ENCODE measurements at regions not wholly inside any gene's neighbourhood (a gene's known extent, or its start where the extent isn't known, plus 50 kb on each side); places are given as distances from the start of the nearest gene placed in this dataset.
A peak's percentile ranks its signal among the peaks of the same experiment; 100 is the strongest.

- no peaks in the 10 kb centered on the region for H3K36me3 ChIP-seq (ENCODE audit: control insufficient read depth, insufficient read depth, low read length)
- H3K4me3 ChIP-seq (ENCODE audit: low read depth, low read length) = no peak overlapping the region
- no peak for FAIRE-seq
- no peak for DNase-seq (ENCODE audit: low read depth)
- no peaks in the 10 kb centered on the region for H3K27me3 ChIP-seq (ENCODE audit: control insufficient read depth, insufficient read depth, low read length)
- no peak for TF ChIP-seq CTCF (IDR thresholded peaks at IDR 0.05; ENCODE audit: insufficient read depth, low read length, severe bottlenecking)
Observed at GRCh38 chr6:22146678-22146930, 150.2 kb downstream of the PRL start.

DNA sequence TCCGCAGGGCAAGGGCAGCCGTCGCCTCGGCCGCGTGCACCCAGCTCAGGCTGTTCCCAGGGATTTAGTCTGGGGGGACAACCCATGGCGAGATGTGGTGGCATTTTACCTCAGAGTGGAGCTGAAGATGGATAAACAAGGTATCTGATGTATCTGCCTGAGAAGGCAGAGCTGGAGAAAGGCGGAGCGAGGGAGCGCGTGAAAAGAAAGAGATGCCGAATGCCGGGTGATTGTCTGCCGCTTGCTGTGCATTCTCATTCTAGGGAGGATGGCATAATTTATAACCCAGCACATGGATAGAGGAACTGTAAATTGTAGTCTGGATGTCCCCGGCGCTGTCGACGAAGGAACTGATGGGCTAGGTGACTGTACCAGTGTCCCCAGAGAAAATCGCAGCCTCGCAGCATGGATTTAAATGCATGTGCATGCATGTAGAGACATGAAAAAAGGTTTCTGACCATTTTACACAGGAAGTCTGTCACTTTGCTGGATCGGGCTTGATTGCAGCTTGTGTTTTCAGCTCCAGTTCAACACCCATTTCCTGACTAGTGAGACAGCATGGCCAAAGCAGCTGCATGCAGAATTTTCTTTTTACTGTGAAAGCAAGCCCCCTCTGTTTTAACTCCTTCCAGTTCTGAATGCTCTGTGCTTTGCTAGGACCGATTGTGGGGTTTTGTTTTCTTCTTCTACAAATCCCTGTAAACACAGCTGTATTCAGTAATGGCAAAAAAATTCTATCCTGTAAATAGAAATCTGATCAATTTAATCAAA lies 149.7 kb downstream of the PRL start:
- FAIRE-seq = no peak

DNA sequence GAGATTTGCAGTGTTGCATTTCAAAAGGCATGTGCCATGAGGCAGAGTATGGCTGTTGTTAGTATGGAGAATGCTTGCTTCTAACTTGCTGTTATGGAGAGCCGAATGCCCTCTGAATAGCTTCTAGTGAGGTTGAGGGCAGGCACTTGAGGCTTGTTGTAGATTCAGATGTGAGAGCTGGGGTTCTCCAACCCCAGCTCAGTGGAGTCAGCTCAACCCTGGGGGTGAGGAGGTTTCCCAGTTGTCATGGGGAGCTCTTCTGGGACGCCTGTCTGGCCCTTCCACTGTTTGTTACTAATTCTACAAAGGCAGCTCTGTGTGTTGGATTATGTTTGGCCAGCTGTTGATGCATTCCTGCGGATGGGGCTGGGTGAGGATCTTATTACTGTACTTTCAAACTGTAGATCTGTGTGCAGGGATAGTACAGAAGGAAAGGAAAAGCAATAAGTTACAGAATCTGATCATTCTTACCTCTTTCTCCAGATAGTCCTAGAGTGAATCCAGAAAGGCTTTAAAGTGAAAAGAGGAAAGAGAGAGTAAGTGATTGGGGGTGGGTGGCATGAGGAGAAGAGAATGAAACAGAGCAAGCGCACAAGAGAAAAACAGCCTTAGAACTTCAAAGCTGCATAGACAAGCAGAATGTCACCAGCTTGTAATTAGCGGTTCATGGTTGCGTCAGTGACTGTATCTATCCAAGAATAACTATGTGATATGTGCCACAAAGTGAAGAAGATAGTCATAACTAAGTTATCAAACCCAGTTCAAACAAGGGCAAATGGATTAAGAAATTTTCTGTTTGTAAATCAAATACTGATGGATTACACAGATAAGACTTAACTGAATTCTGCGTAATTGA lies 148.7 kb downstream of the PRL start:
- H3K36me3 ChIP-seq (ENCODE audit: control insufficient read depth, insufficient read depth, low read length) = no peaks in the 10 kb centered on the region
- no peak for TF ChIP-seq CTCF (IDR thresholded peaks at IDR 0.05; ENCODE audit: insufficient read depth, low read length, severe bottlenecking)
- H3K4me3 ChIP-seq (ENCODE audit: low read depth, low read length) = no peak overlapping the region
- FAIRE-seq = no peak
- peak; percentile 68 for DNase-seq (ENCODE audit: low read depth)
- no peaks in the 10 kb centered on the region for H3K27me3 ChIP-seq (ENCODE audit: control insufficient read depth, insufficient read depth, low read length)

More for the DNA sequence above, 149.7 kb downstream of the PRL start:
- Histone ChIP-seq H3K27me3 (ENCODE audit: control insufficient read depth, insufficient read depth, low read length) (no peaks in the 10 kb centered on the region), H3K36me3 (ENCODE audit: control insufficient read depth, insufficient read depth, low read length) (no peaks in the 10 kb centered on the region), H3K4me3 (ENCODE audit: low read depth, low read length) (no peak overlapping the region)
- no peak for TF ChIP-seq CTCF (IDR thresholded peaks at IDR 0.05; ENCODE audit: insufficient read depth, low read length, severe bottlenecking)
- peak; percentile 57 for DNase-seq (ENCODE audit: low read depth)

DNA sequence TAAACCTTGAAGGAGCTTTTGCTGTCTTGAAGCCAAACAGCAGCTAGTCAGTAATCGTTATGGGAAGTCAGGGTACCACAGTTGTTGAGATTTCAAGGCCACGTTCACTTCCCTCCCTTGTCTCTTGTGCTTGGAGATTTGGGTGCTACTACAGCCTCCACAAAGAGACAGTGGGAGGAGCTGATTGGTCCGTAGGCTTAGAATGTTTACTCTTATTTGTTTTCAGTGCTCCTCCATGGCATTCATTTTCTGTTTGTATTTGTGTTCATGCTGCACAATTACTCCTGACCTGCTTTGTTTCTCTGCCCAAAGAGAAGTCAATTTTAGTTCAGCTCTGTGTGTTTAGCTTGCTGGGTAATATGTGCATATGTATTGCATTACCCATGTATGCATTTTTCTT lies 147.7 kb downstream of the PRL start:
- no peak for FAIRE-seq
- no peak overlapping the region for H3K4me3 ChIP-seq (ENCODE audit: low read depth, low read length)
- no peak for TF ChIP-seq CTCF (IDR thresholded peaks at IDR 0.05; ENCODE audit: insufficient read depth, low read length, severe bottlenecking)
- H3K27me3 ChIP-seq (ENCODE audit: control insufficient read depth, insufficient read depth, low read length) = no peaks in the 10 kb centered on the region
- H3K36me3 ChIP-seq (ENCODE audit: control insufficient read depth, insufficient read depth, low read length) = no peaks in the 10 kb centered on the region
- DNase-seq (ENCODE audit: low read depth) = no peak

- no peak for TF ChIP-seq CTCF (IDR thresholded peaks at IDR 0.05; ENCODE audit: insufficient read depth, low read length, severe bottlenecking)
- FAIRE-seq = no peak
- DNase-seq (ENCODE audit: low read depth) = no peak
- no peaks in the 10 kb centered on the region for H3K36me3 ChIP-seq (ENCODE audit: control insufficient read depth, insufficient read depth, low read length)
- H3K4me3 ChIP-seq (ENCODE audit: low read depth, low read length) = no peak overlapping the region
- no peaks in the 10 kb centered on the region for H3K27me3 ChIP-seq (ENCODE audit: control insufficient read depth, insufficient read depth, low read length)
Observed at GRCh38 chr6:22149501-22150367, 147.1 kb downstream of the PRL start.

All from bronchial epithelial cell (primary cell).